HG03565 (cell line): ENCODE measurements at regions not wholly inside any gene's neighbourhood (a gene's known extent, or its start where the extent isn't known, plus 50 kb on each side); places are given as distances from the start of the nearest gene placed in this dataset.
"Not testable (repeated sequence)": the region's sequence is repeated elsewhere in the genome, so short reads cannot be mapped to it uniquely, and the experiment has no call there.

Experiments used
- ATAC-seq: cut with Tn5 transposase; IDR thresholded peaks from one replicate; pipeline ENCODE4 v1.9.1; 2021; ENCODE audit warnings: mild to moderate bottlenecking, moderate library complexity; ENCODE audit not compliant: unreplicated experiment

DNA sequence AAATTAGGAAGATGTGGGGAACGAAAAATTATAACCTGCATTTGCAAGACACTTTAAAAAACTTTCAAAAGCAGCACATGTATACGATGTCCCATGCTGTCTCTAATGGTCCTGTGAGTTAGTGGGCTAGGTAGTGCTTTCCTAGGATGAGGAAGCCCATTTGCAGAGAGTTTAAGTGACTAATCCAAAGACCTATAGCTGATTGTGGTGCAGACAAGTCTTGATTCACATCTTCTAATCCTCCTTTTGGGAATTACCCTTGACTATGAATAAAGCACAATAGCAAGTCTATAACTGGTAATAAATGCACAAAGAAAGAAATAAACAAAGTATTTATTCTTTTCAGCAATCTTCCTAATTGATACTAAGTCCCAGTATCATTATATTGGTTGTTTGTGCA is 234.6 kb upstream of the FANCL start:
- no peak for ATAC-seq

DNA sequence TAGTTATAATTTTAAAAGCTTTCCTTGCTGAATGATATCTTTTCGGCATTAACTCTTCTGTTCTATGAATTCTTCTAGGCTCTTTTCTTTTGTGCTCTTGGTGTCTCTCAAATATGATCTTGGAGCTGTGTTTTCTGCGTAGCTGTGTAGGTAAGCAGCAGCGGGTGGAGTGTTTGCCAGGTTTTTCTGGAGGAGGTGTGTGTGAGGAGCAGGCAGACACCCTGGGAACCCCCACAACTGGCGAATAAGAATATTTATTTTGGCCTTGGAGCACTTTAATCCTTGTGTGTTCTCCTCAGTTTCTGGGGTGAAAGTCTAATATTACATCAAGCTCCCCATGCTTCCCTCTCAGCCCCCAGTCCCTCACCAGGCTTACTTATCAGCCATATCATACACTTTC is 232.0 kb upstream of the FANCL start:
- no peak for ATAC-seq

DNA sequence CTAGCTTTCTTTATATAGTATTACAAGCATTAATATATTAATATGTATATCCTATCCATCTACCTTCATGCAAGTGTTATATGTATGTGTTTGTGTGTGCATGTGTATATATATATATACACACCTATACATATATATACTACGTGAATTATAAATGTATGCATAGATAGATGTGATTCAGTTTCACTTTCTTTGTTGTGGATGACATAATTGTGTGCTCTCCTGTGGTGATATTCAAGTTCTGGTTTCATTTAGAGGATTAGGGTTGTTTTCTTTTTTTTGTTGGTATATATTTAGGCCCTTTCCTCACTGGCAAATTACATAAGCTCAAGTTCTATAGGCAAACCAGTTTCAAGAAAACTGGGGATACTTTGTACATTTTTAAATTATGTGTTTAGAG is 225.7 kb upstream of the FANCL start:
- ATAC-seq = peak; percentile 75

DNA sequence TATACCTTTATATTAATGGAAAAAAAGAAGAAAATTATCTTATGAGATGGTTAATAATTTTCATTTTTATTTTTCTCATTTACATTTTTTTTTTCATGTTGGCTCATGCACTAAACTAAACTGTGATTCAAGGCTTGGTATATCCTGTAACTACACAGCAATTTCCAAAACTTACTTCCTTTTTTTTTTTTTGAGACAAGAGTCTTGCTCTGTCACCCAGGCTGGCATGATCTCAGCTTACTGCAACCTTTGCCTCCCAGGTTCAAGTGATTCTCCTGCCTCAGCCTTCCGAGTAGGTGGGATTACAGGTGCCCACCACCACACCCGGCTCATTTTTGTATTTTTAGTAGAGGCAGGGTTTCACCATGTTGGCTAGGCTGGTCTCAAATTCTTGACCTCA is 224.9 kb upstream of the FANCL start:
- not testable (repeated sequence) for ATAC-seq

DNA sequence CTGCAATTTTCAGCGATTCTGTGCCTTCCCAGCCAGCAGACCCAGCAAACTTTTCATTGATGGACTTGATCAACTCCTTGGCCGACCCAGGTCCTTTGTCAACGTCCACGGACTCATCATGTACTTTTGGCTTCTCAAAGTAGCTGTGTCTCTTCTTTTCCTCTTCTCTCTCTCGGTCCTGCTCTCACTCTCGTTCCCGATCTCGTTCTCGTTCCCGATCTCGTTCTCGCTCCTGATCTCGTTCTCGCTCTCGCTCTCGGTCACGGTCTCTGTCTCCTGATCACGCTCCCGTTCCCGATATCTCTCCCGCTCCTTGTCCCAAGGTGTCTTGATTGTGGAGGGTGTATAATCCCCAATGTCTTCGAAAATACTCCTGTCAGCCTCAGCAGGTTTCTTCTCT is 219.5 kb upstream of the FANCL start:
- ATAC-seq = no peak

DNA sequence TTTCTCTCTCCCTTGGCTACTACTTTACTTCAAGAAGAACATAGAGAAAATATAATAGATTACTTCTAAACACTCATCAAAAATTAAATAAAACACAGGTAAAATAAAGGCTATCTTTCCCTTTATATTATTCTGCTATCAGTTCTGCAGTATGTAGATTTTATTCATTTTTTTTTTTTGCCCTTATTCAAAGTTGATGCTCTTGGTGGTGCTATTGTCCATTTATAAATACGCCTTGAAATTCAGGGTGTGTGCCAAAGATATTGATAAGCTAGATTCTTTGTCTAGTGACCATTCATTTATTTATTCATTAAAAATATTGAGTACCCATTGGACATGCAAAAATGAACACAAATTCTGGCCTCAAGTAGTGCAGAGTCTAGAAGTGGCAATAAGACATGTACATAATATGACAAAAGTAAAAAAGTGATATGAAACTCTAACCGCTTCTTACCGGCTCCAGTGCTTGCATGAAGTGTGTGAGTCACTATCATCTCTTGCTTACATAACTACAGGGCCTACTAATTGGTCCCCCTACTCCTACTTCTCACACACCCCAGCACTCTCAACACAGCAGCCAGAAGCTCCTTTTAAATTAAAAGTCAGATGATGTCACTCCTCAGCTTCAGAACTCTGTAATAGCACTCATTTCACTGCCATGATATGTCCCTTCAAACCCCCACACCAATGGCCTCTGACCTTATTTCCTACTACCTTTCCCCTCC is 208.3 kb upstream of the FANCL start:
- peak; percentile 97 for ATAC-seq

DNA sequence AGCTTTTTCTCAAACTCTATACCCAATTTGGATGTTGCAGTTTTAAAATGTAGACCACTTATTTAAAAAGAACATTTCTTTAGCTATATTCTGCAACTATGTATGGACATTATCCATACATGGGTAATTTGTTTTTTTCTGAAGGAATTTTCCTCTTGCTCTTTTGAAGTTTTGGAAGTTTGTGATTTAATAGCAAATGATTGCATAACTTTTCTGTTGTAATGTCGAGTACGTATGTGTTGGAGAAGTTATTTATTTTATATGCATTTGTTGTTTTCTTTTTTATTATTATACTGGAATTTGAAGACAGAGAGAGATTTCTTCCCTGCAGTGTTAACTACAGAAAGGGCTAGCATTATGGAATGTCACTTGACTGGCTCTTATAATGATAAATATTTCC is 207.7 kb upstream of the FANCL start:
- ATAC-seq = no peak

DNA sequence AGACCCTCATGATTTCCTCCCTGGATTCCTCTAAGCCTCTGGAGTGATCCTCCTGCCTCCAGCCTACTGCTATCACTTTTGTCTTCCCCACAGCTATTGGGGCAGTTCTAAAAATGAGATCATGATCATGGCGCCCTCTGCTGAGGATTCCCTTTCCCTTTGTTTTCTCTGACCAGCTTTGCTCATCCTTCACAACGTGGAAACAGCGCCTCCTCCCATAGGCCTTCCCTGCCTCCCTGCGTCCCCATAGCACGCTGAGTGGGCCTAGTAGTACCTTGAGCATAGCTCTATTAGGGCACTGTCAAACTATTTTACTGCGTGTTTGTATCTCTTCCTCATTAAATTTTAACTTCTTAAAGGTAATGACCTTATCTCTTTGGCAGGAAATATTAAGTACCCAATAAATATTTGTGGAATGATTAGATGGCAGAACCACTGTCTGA is 207.0 kb upstream of the FANCL start:
- ATAC-seq = peak; percentile 39

DNA sequence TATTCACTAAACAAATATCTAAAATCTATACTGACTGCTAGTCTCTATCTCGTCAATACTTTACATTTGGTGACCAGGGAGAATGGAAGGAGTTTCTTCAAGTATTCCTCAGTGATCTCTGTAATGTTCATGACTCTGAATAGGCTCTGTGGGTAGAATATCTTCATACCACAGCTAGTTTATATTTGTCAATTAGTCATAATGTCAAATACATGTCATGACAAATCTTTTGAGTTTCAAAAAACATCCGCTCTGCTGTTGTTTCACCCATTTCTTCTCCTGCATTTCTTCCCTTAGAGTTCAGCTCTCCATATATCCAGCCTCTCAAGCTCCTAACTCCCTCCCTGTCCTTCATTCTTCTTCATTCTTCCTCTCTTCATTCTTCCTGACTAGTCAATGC is 206.5 kb upstream of the FANCL start:
- no peak for ATAC-seq

DNA sequence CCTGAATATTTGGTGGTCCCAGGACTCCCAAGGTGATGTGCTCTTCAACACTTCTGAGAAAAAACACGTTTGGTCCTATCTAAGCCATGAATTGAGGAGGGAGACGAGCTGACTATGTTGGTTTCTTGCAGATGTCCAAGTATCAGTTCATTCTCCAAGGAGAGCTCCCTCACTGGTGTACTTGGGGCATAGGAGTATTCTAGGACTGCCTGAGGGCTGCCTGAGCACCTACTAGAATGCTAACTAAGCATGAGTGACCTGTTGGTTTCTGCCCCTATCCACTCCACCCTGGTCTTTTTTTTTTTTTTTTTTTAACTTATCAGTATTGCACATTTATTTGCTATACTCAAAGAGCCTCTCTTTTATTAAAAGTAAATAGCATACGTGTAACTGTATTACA is 200.5 kb upstream of the FANCL start:
- ATAC-seq = no peak

DNA sequence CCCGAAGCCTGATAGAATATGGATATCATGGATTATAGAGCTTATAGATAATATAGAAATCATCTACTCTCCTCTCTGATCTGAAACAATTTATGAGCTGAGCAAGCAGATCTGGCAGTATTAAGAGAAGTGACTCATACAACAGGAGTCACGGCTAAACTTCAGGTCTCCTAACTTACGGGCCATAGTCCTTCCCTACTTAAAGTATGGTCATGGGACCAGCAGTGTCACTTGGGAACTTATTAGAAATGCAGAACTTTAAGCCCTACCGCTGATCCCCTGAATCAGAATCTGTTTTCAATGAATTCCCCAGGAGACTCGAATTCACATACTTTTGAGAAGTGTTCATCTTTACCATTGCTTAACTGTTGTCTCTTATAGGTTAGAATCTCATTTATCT is 195.7 kb upstream of the FANCL start:
- no peak for ATAC-seq

DNA sequence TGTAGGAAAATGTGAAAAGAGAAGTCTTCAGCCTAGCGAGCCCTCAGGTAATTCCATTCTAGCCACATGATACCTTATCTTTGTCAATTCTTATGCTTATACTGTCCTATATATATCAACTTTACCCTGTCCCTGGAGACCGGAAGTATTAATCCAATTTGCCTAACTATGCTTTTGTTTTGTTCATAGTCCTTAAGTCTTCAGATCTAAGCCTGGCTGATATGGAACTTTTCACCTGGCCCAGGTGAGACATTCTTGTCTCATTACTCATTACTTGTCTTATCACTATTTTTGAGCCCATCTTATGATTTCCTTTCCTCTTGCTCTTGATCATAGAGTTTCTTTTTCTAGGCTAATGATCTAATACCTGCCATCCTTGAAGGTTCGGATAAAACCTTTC is 194.1 kb upstream of the FANCL start:
- no peak for ATAC-seq

DNA sequence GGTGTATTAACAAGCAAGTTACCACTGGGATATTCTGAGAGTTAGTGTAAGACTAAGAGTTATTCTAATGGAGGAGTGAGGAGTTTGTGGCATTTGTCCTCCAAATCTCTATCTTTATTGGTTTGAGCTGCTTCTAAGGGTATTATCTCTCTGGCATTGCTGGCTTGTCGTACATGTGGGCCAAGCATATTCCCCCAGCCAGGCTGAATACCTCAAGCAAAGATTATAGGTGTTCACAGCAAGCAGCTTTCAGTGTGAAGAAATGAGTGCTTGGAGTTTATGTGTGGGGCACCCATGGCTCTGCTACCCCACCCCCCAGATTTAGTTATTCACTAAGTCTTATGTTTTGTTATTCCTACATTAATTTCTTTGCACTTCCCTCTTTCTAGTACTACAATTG is 193.6 kb upstream of the FANCL start:
- ATAC-seq = no peak

DNA sequence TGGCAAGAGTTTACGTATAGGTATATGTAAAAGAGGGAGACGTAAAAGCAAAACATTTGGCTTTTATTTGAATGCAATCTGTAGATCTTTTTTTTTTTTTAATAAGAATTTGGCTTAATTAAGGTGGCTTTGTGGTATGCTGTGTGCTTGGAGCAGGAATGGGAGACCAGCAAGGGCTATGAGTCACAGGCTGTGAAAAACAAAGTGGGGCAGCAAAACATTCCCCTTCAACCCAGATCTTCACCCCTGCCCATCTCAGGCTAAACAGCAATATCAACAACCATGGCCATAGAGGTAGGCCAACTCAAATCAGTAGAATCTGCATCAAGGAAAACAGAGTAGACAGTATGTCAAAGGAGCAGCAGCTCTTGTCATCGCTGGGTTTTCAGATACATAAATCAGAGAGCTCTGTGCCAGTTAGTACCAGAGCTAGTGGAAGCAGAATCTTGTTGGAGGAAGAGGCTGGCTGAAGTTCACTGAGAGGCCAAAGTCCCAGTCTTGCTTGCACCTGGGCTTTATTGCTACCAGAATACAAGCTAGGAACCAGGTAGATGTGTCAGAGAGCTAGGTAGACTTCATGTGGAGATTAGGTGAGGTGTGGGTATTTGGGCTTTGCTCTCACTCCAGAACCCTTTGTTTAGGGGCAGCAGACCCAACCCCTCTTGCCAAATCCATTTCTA is 191.5 kb upstream of the FANCL start:
- no peak for ATAC-seq

DNA sequence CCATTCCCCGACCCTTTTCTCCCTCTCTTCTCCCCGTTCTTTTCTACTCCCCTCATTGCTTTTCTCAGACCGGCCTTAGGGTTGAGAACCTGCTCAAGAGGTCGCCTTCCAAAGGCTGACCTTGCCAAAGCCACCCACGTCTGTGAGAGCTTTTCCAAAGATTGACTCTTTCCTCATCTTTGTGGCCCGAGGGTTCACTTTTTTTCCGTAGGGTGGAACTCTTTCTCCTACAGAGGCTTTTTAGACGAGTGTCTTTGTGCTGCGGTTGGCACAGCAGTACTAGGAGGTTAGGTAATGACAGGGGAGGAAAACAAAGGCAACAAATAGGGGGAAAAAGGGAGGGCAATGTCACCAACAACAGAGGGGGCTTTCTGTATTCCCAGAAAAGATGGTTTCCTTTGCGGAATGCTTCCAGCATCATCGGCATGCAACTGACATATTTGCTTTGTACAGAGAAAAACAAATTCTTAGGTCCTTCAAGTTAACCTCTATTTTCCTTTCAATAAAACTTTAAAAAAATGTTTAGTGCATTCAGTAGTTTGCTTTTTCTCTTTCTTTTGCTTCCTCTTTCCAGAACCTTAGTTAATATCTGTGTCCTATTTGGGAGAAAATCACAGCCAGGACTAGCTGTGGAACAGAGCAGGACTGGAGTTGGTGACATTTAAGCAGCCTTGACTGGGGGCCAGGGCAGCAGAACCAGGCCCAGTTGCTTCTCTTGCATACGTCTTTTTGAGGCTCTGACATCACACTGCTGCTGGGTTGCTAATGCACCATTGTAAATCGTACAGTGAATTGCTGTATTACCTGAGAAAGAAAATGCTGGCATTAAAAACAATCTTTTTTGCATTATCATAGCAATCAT is 188.1 kb upstream of the FANCL start:
- ATAC-seq = no peak

DNA sequence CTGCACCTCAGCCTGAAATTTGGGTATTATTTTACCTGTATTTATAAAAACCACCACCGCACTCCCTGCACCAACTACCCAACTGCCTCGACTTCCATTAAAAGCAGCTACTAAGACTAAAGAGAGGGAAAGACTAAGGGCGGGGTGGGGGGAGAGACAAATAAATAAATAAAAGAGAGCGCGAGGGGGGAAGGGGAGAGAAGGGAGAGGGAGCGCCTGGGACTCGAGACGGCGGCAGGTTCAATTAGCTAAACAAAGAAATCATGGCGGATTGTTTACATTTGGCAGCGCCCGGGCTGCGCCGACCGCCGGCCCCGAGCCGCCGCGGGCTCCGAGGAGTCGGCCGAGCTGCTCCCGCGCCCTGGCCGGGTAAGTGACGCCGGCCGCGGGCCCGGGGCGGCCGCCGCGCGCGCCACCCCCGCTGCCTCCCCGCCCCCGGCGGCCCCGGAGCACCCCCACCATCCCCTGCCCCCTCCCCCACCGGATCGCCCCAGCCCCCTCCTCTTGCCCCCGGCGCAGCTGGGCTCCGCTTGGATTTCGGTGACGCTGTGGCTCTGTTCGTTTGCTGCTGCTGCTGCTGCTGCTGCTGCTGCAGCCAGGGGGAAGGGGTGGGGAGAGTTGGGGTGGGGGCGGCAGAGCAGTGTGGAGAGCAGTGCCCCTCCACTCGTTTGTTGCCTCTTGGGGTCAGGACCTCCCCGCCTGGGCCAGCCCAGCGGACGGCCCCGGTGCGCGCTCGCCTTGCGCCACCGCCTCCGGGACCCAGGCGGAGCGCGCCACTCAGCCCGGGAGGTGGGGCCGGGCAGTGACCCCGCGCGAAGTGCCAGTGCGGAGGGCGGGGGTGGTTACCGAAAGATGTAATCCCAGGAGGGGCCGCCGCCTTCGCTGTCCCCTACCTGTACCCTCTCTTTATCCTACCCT is 187.2 kb upstream of the FANCL start:
- ATAC-seq = no peak

DNA sequence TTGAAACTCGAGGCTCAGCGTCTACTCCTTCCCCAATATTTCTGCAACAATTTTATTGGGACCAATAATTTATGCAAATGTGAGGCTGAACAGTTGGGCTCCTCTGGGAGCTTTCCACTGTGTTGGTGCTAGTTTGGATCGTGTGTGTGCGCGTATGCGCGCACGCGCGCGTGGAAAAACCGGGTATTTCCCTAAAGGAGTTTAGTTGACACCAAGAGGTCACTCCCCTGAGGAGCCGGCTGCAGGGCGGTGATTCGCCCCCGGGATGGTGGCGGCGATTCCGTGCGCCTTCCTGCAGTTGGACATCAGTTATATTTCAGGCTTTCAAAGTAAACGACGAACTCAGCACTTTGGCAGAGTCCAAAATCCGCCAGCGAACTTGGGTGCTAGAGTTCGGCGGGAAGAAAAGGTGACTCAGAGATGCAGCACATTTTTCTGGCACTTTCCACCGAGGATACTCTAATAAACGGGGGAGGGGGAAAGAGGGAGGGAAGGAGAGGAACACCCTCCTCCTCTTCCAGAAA is 186.5 kb upstream of the FANCL start:
- ATAC-seq = no peak

DNA sequence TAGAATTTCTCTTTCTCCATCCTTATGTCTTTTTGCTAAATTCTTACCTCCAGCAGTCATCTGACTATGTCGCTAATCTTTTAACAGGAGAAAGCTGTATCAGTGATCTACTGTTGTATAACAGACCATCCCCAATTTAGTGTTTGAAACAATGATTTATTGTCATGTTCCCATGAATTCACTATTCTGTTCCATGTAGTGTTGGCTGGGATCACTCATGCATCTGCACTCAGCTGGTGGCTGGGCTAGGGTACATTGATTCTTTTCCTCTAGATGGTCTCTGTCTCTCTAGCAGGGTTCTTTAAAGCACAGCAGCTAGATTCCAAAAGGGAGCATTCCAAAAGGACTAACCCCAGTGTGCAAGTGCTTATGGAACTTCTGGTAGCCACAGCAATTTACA is 184.2 kb upstream of the FANCL start:
- ATAC-seq = no peak

DNA sequence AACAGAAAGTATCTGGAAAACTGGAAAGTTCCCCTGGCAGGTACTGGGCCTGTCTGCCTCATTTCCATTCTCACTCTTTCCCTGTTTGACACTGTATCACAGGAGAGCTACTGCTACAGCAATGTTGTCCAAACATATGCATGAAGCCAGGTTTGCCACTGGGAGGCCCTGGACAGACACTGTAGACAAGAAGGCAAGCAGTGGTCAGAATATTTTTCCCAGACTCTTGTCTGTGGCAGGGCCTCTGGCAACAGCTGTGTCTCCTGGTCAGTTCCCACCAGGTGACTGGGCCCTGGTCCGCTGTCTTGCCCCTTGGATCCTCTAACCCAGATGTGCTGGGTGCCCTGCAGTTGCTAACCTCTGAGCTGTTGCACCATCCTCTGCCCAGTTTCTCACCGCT is 178.9 kb upstream of the FANCL start:
- ATAC-seq = no peak

DNA sequence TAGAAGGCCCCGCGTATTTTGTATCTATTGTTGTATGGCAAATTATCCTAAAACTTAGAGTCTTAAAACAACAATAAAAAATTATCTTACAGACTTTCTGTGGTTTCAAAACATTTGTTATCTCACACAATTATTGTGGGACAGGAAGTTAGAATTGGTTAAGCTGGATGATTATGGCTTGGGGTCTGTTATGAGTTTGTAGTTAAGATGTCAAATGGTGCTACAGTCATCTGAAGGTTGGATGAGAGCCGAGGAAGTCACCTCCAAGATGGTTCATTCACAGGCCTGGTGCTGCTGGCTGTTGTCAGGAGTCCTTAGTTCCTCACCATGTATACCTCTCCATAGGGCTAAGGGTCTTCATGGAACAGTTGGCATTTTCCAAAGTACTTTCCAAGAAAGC is 175.6 kb upstream of the FANCL start:
- no peak for ATAC-seq

DNA sequence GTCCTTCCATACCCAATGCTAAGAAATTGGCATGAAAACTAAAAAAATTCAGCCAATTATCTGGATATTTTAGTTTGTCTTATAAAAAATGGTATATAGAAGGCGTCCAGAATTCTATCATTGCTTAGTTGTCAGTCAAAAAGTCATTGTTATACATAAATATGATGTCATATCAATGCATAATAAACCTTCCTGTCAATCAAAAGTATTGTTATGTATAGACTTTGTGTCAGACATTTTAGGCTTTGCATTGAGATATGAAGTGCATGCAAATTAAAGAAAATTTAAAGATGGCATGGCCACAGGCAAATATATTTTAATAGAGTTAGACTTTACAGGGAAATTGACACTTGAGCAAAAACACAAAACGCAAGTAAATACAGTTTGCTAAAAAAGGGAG is 173.4 kb upstream of the FANCL start:
- no peak for ATAC-seq
